Heart left ventricle (tissue), 16 donors: ENCODE measurements at regions not wholly inside any gene's neighbourhood (a gene's known extent, or its start where the extent isn't known, plus 50 kb on each side); places are given as distances from the start of the nearest gene placed in this dataset.

Source experiments
- ATAC-seq, 4 donors: fragments of 200-7000 bp; cut with Tn5 transposase; one replicate each; pipeline ENCODE4 v1.9.1; 2020 to 2022; ENCODE audit warnings: moderate library complexity in 4 of 4, mild to moderate bottlenecking in 3 of 4, moderate number of reproducible peaks in 1 of 4
- DNase-seq, 5 donors: peaks; one replicate each; pipeline ENCODE4 v3.0.0-alpha.2; 2020
- H3K27ac ChIP-seq, 12 donors: fragments of 200-600 bp; sonication (generic) in 4 of 12; one replicate each; pipeline versions ENCODE4 v1.5.0 to v1.8.0; 2016 to 2022; ENCODE audit warnings: mild to moderate bottlenecking in 2 of 12
- H3K27me3 ChIP-seq, 9 donors: fragments of 200-600 bp; sonication (generic) in 2 of 9; one replicate each; pipeline versions ENCODE4 v1.5.1 to v1.8.0; 2016 to 2022; ENCODE audit warnings: mild to moderate bottlenecking in 3 of 9
- H3K36me3 ChIP-seq, 9 donors: fragments of 200-600 bp; sonication (generic) in 2 of 9; one replicate each; pipeline versions ENCODE4 v1.5.0 to v1.8.0; 2018 to 2022; ENCODE audit warnings: mild to moderate bottlenecking in 2 of 9
- H3K4me1 ChIP-seq, 12 donors: fragments of 200-600 bp; sonication (generic) in 4 of 12; one replicate each; pipeline versions ENCODE4 v1.5.0 to v1.8.0; 2016 to 2022; ENCODE audit warnings: mild to moderate bottlenecking in 3 of 12
- H3K4me3 ChIP-seq, 12 donors: fragments of 200-600 bp; sonication (generic) in 4 of 12; one replicate each; pipeline versions ENCODE4 v1.5.0 to v1.8.0; 2017 to 2022; ENCODE audit warnings: mild to moderate bottlenecking in 9 of 12, moderate library complexity in 4 of 12
- H3K9me3 ChIP-seq, 12 donors: fragments of 200-600 bp; sonication (generic) in 4 of 12; one replicate each; pipeline versions ENCODE4 v1.5.0 to v1.8.0; 2016 to 2022; ENCODE audit warnings: mild to moderate bottlenecking in 1 of 12
- CTCF ChIP-seq, 12 donors: fragments of 200-600 bp; sonication (generic) in 4 of 12; IDR thresholded peaks; one replicate each; pipeline versions ENCODE4 v1.5.0 to v1.8.0; 2018 to 2022; ENCODE audit warnings: antibody characterized with exemption in 12 of 12, mild to moderate bottlenecking in 5 of 12
- POLR2A ChIP-seq, 2 donors: fragments of 450-650 bp; IDR thresholded peaks; one replicate each; pipeline ENCODE4 v1.6.1; 2017; ENCODE audit warnings: antibody characterized with exemption in 2 of 2, mild to moderate bottlenecking in 2 of 2, moderate library complexity in 2 of 2
- WGBS, 4 donors: extraction: QIAGEN DNeasy Blood & Tissue Kit in 2 of 4; methylation state at CpG; one replicate each; pipeline versions ENCODE4 v1.1.5 to v1.1.7; 2013 to 2018; 5-methylcytosine and 5-hydroxymethylcytosine counted together
- intact Hi-C, 10 donors: fragments of 100-400 bp; cut with DNase I; formaldehyde crosslinking; loops; one replicate each; pipeline versions ENCODE4 v1.11.1 to v1.14.2; 2022
- donor health status: ischemic (EF 13 %, LVEDD 7.1; RV severe dilation, severe dysfunction).
- donor health status: healthy with polysubstance abuse.
- donor health status: DM: no; HTN: yes; CAD: no.
- donor health status: DM: no; HTN: no; CAD: no.
- donor health status: ischemic (EF 25% LVEDD 6.9; RV normal size, moderate dysfunction).
- donor health status: ischemic (EF 25% LVEDD 5.7; RV mildly dilated, moderate dysfunction).
- donor health status: healthy.
- donor health status: DM: yes; HTN: yes; CAD: no.
- donor health status: ischemic (EF 35%, LVEDD 5.7; RV mildly dilated, moderate dysfunction).
- donor health status: nonischemic (EF 11% LVEDD 7.7; RV severe dilation, severe dysfunction).
- donor health status: DM: yes; HTN: yes; CAD: no.
- donor health status: PGD.
- donor health status: ischemic (EF 29% LVEDD 5.4; RV normal size, mild dysfunction).
- donor health status: nonischemic (EF 23%, LVEDD 6.1; RV moderate dilation, normal function).

- no peak for DNase-seq
- no peak for TF ChIP-seq CTCF (IDR thresholded peaks at IDR 0.05)
- no peak for TF ChIP-seq POLR2A (IDR thresholded peaks at IDR 0.05)
- Histone ChIP-seq H3K4me3 (no peak overlapping the region), H3K4me1 (peaks cover 0 to 23% (median 0%) of the 10 kb centered on the region in 12 donors), H3K9me3 (no peaks in the 10 kb centered on the region), H3K36me3 (no peaks in the 10 kb centered on the region), H3K27me3 (peaks cover 0 to 12% (median 0%) of the 10 kb centered on the region in 9 donors), H3K27ac (peak overlapping the region in 3 of 12 donors; percentile 25 to 42 (median 33))
- intact Hi-C loops = no loop called here
- no peak for ATAC-seq
- 75 to 89% (median 80%) methylated on average over 3 of the region's 3 CpGs for WGBS, 4 donors
These were observed 92.4 kb upstream of the B3GAT2 start for GRCh38 chr6:71049198-71049770.

DNA sequence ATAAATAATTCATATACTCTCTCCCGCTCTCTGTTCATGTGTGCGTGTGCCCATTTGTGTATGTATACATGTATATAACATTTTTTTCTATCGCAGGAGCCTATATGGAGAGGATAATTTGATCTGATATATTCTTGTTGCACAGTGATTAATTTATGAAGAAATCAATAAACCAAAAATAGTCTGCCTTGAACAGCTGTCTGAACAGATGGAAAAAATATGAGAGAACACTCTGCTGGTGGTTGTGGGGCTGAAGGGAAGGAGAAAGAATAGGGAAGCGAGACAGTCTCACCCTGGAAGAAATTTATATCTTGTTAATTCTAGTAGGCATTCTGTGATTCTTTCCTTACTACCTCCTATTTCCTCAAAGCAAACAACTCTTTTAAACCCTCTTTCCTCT lies 96.6 kb upstream of the B3GAT2 start:
- ATAC-seq = no peak
- intact Hi-C loops = no loop called here
- Histone ChIP-seq H3K4me1 (peaks cover 0 to 11% (median 0%) of the 10 kb centered on the region in 12 donors), H3K36me3 (no peaks in the 10 kb centered on the region), H3K27me3 (peaks cover 0 to 12% (median 0%) of the 10 kb centered on the region in 9 donors), H3K4me3 (no peak overlapping the region), H3K9me3 (no peaks in the 10 kb centered on the region), H3K27ac (no peak overlapping the region)
- 93 to 97% (median 94%) methylated on average over 4 of the region's 4 CpGs for WGBS, 4 donors
- no peak for DNase-seq
- no peak for TF ChIP-seq CTCF (IDR thresholded peaks at IDR 0.05)
- TF ChIP-seq POLR2A (IDR thresholded peaks at IDR 0.05) = no peak

- H3K27me3 ChIP-seq = no peaks in the 10 kb centered on the region
- TF ChIP-seq POLR2A (IDR thresholded peaks at IDR 0.05) (no peak), CTCF (IDR thresholded peaks at IDR 0.05) (no peak)
- no peak overlapping the region for H3K27ac ChIP-seq
- no peaks in the 10 kb centered on the region for H3K36me3 ChIP-seq
- ATAC-seq (no peak), DNase-seq (no peak)
- no peak overlapping the region for H3K4me3 ChIP-seq
- intact Hi-C loops = no loop called here
- H3K4me1 ChIP-seq = no peaks in the 10 kb centered on the region
- WGBS, 4 donors = 39 to 59% (median 40%) methylated on average over 2 of the region's 2 CpGs
- no peaks in the 10 kb centered on the region for H3K9me3 ChIP-seq
These were observed 99.8 kb upstream of the B3GAT2 start for GRCh38 chr6:71056656-71057055.

DNA sequence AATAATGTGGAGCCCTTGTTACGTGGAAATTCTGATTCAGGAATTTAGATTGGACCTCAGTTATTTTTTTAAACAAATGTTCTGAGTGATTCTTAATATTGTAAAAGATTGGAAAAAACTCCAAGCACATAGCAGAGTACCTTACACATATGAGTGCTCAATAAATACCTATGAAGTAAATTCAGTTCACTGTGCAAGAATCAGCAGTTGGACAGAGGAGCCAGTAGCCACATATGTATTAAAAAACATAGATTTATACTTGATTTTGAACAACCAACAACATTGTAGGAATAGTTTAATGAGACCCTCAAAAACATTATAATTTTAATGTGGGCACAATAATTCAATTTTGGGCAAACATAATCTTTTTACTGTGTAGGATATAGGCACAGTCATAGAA lies 109.3 kb upstream of the B3GAT2 start:
- H3K4me3 ChIP-seq = no peak overlapping the region
- H3K27ac ChIP-seq = no peak overlapping the region
- H3K36me3 ChIP-seq = no peaks in the 10 kb centered on the region
- ATAC-seq (no peak), DNase-seq (no peak)
- H3K9me3 ChIP-seq = peaks cover 0 to 5% (median 0%) of the 10 kb centered on the region in 12 donors
- WGBS, 4 donors = 88 to 97% (median 92%) methylated on average over 1 of the region's 1 CpG
- H3K4me1 ChIP-seq = peaks cover 0 to 3% (median 0%) of the 10 kb centered on the region in 12 donors
- TF ChIP-seq POLR2A (IDR thresholded peaks at IDR 0.05) (no peak), CTCF (IDR thresholded peaks at IDR 0.05) (no peak)
- H3K27me3 ChIP-seq = no peaks in the 10 kb centered on the region
- intact Hi-C loops = no loop called here
